ENCODE measurements at regions not wholly inside any gene's neighbourhood (a gene's known extent, or its start where the extent isn't known, plus 50 kb on each side); places are given as distances from the start of the nearest gene placed in this dataset.

GRCh38 chr22:48953830-48954229, 873.8 kb downstream of the BRD1 start:
- H3K4me2 ChIP-seq (ENCODE audit: low read depth, low read length), result no peak overlapping the region
- in situ Hi-C loops (cut with HindIII; ENCODE audit: extremely low pct_ligation_motif_present, low pct_unique_long_range_greater_than_20kb), result no loop called here
- ATAC-seq (no peak), FAIRE-seq (no peak), DNase-seq (ENCODE audit: low spot score) (no peak)
- intact Hi-C loops (cut with micrococcal nuclease; ENCODE audit: unreplicated experiment), result no loop called here
- no peaks in the 10 kb centered on the region for H3K36me3 ChIP-seq (replicated peaks in 1 of 2; ENCODE audit: control insufficient read depth in 1 of 2, insufficient read depth in 2 of 2, low read length in 2 of 2)
- peaks cover 0 to 21% of the 10 kb centered on the region in 2 experiments; a peak in 3 of 5 replicates for H3K27me3 ChIP-seq (ENCODE audit: control insufficient read depth in 1 of 2, insufficient read depth in 2 of 2, low read length in 2 of 2)
- H3K4me3 ChIP-seq (replicated peaks in 1 of 3; ENCODE audit: insufficient read depth in 1 of 3, low read depth in 2 of 3, low read length in 3 of 3), result no peak overlapping the region
- no peaks in the 10 kb centered on the region for H3K79me2 ChIP-seq (ENCODE audit: insufficient read depth, low read length)
- no peak overlapping the region for H3K27ac ChIP-seq (ENCODE audit: extremely low read length, insufficient read depth, low read length)
- H4K20me1 ChIP-seq (ENCODE audit: insufficient read depth, low read length), result no peaks in the 10 kb centered on the region
- no TSS peak for BruUV-seq (replicated peaks)
- TF ChIP-seq, protein P1, sequence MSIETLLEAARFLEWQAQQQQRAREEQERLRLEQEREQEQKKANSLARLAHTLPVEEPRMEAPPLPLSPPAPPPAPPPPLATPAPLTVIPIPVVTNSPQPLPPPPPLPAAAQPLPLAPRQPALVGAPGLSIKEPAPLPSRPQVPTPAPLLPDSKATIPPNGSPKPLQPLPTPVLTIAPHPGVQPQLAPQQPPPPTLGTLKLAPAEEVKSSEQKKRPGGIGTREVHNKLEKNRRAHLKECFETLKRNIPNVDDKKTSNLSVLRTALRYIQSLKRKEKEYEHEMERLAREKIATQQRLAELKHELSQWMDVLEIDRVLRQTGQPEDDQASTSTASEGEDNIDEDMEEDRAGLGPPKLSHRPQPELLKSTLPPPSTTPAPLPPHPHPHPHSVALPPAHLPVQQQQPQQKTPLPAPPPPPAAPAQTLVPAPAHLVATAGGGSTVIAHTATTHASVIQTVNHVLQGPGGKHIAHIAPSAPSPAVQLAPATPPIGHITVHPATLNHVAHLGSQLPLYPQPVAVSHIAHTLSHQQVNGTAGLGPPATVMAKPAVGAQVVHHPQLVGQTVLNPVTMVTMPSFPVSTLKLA (IDR thresholded peaks at IDR 0.05), result no peak
- no peak for TF ChIP-seq ATF1 (CRISPR knock-in tag; IDR thresholded peaks at IDR 0.05)
- no peak for TF ChIP-seq ZNF749 (CRISPR knock-in tag; IDR thresholded peaks at IDR 0.05; ENCODE audit: borderline replicate concordance)
- no peak for TF ChIP-seq TCF7L2 (IDR thresholded peaks at IDR 0.05; ENCODE audit: low read depth, low read length)
- no peak for TF ChIP-seq ZNF629 (CRISPR knock-in tag; conservative IDR thresholded peaks at IDR 0.05)
- TF ChIP-seq BHLHE40 (IDR thresholded peaks at IDR 0.05; ENCODE audit: low read length), result no peak
- no peak for TF ChIP-seq TSC22D2 (CRISPR knock-in tag; IDR thresholded peaks at IDR 0.05; ENCODE audit: borderline replicate concordance)
- TF ChIP-seq ZNF558 (CRISPR knock-in tag; IDR thresholded peaks at IDR 0.05; ENCODE audit: borderline replicate concordance), result no peak
- no peak for TF ChIP-seq ZNF431 (CRISPR knock-in tag; IDR thresholded peaks at IDR 0.05; ENCODE audit: borderline replicate concordance, low read depth)
- no peak for TF ChIP-seq SALL1 (CRISPR knock-in tag; IDR thresholded peaks at IDR 0.05)
- TF ChIP-seq ARID3A (IDR thresholded peaks at IDR 0.05; ENCODE audit: low read depth, low read length), result no peak
- TF ChIP-seq RBM22 (optimal IDR thresholded peaks at IDR 0.05; ENCODE audit: low read length), result no peak
- TF ChIP-seq ZNF609 (CRISPR knock-in tag; IDR thresholded peaks at IDR 0.05; ENCODE audit: borderline replicate concordance), result no peak
- TF ChIP-seq SOX6 (IDR thresholded peaks at IDR 0.05), result no peak
- TF ChIP-seq SOX6 (CRISPR knock-in tag; IDR thresholded peaks at IDR 0.05), result no peak
- H3K9me3 ChIP-seq (ENCODE audit: low read length), result no peaks in the 10 kb centered on the region
- H3K4me1 ChIP-seq (ENCODE audit: insufficient read depth, low read length), result no peaks in the 10 kb centered on the region
- ChIA-PET CTCF (ENCODE audit: low intra/inter-chr PET ratio, low total read pairs) (no interaction called here), POLR2A (interaction anchor here (1.1 kb wide), 1 partner anchor 11 kb away, joined by 8 read pairs; no protein-coding TSS in a partner anchor)
- no peak overlapping the region for H2AFZ ChIP-seq (ENCODE audit: low read length)
- H3K9ac ChIP-seq (ENCODE audit: insufficient read depth, low read depth, low read length), result no peak overlapping the region
- WGBS (ENCODE audit: low lambda C conversion rate), result 56% methylated on average over 11 of the region's 11 CpGs

Measured in HepG2 (cell line).